Upper lobe of left lung (tissue), 6 donors: ENCODE measurements at regions not wholly inside any gene's neighbourhood (a gene's known extent, or its start where the extent isn't known, plus 50 kb on each side); places are given as distances from the start of the nearest gene placed in this dataset.

Experiments
- ATAC-seq, 2 donors: fragments of 200-7000 bp; cut with Tn5 transposase; one replicate each; pipeline ENCODE4 v1.9.1; 2022; ENCODE audit warnings: mild to moderate bottlenecking in 2 of 2, moderate library complexity in 2 of 2; ENCODE audit not compliant: low FRiP score in 2 of 2
- DNase-seq, 2 donors: peaks; one replicate each; pipeline ENCODE4 v3.0.0-alpha.2; 2019 to 2020
- H3K27ac ChIP-seq, 4 donors: fragments of 200-600 bp; sonication (generic); one replicate each; pipeline ENCODE4 v1.5.1; 2016 to 2019
- H3K27me3 ChIP-seq, 4 donors: fragments of 200-600 bp; sonication (generic); one replicate each; pipeline ENCODE4 v1.5.1; 2017 to 2019
- H3K36me3 ChIP-seq, 4 donors: fragments of 200-600 bp; sonication (generic); one replicate each; pipeline ENCODE4 v1.5.1; 2016 to 2019
- H3K4me1 ChIP-seq, 4 donors: fragments of 200-600 bp; sonication (generic); one replicate each; pipeline ENCODE4 v1.5.1; 2018 to 2019
- H3K4me3 ChIP-seq, 4 donors: fragments of 200-600 bp; sonication (generic); one replicate each; pipeline ENCODE4 v1.5.1; 2017 to 2019; ENCODE audit warnings: mild to moderate bottlenecking in 2 of 4, moderate library complexity in 1 of 4
- H3K9me3 ChIP-seq, 4 donors: fragments of 200-600 bp; sonication (generic); one replicate each; pipeline ENCODE4 v1.5.1; 2018 to 2019
- CTCF ChIP-seq, 6 experiments: fragments of 450-650 bp in 4 of 6; fragments of 200-600 bp in 2 of 6; sonication (generic) in 2 of 6; IDR thresholded peaks; one replicate each; pipeline ENCODE4 v1.5.1; 2016 to 2019; ENCODE audit warnings: antibody characterized with exemption in 6 of 6
- EP300 ChIP-seq, 4 donors: sonication (generic); formaldehyde crosslinking; IDR thresholded peaks; one replicate each; pipeline ENCODE4 v1.5.1; 2017; ENCODE audit warnings: antibody characterized with exemption in 4 of 4, control low read depth in 2 of 4
- POLR2A ChIP-seq, 4 donors: fragments of 450-650 bp; IDR thresholded peaks; one replicate each; pipeline ENCODE4 v1.5.1; 2016 to 2017; ENCODE audit warnings: antibody characterized with exemption in 4 of 4, mild to moderate bottlenecking in 2 of 4
- POLR2AphosphoS5 ChIP-seq, 2 donors: sonication (generic); formaldehyde crosslinking; IDR thresholded peaks; one replicate each; pipeline ENCODE4 v1.5.1; 2017; ENCODE audit warnings: antibody characterized with exemption in 2 of 2
- WGBS, 2 donors: methylation state at CpG; one replicate each; pipeline ENCODE4 v1.1.5; 2017 to 2018; 5-methylcytosine and 5-hydroxymethylcytosine counted together
- donor health status: DM: no; HTN: no; CAD: no; lungs with moderate emphysema.
- donor health status: DM: no; HTN: yes; CAD: no; lungs with severe emphysema.

GRCh38 chr14:54052696-54053385 lies 96.2 kb upstream of the BMP4 start:
- no peak overlapping the region for H3K4me3 ChIP-seq
- TF ChIP-seq EP300 (IDR thresholded peaks at IDR 0.05) (no peak), CTCF (IDR thresholded peaks at IDR 0.05) (no peak), POLR2A (IDR thresholded peaks at IDR 0.05) (no peak), POLR2AphosphoS5 (IDR thresholded peaks at IDR 0.05) (no peak)
- DNase-seq, result no peak
- no peaks in the 10 kb centered on the region for H3K36me3 ChIP-seq
- 64 to 71% methylated on average over 2 of the region's 2 CpGs for WGBS, 2 donors
- peaks cover 0 to 10% (median 3%) of the 10 kb centered on the region in 4 donors for H3K4me1 ChIP-seq
- H3K27ac ChIP-seq, result no peak overlapping the region
- no peak for ATAC-seq
- H3K27me3 ChIP-seq, result no peaks in the 10 kb centered on the region
- H3K9me3 ChIP-seq, result no peaks in the 10 kb centered on the region

GRCh38 chr14:54053386-54053745 lies 96.7 kb upstream of the BMP4 start:
- Histone ChIP-seq H3K9me3 (no peaks in the 10 kb centered on the region), H3K4me3 (no peak overlapping the region), H3K27me3 (no peaks in the 10 kb centered on the region), H3K27ac (no peak overlapping the region), H3K36me3 (no peaks in the 10 kb centered on the region), H3K4me1 (peaks cover 0 to 10% (median under 1%) of the 10 kb centered on the region in 4 donors)
- ATAC-seq, result no peak
- no peak for TF ChIP-seq POLR2AphosphoS5 (IDR thresholded peaks at IDR 0.05)
- TF ChIP-seq POLR2A (IDR thresholded peaks at IDR 0.05), result no peak
- no peak for TF ChIP-seq CTCF (IDR thresholded peaks at IDR 0.05)
- TF ChIP-seq EP300 (IDR thresholded peaks at IDR 0.05), result no peak
- WGBS, 2 donors, result 58 to 63% methylated on average over 2 of the region's 2 CpGs
- no peak for DNase-seq

GRCh38 chr14:54058505-54058904 lies 101.9 kb upstream of the BMP4 start:
- WGBS, 2 donors, result 96 to 100% methylated on average over 2 of the region's 2 CpGs
- DNase-seq, result no peak
- TF ChIP-seq EP300 (IDR thresholded peaks at IDR 0.05) (no peak), POLR2A (IDR thresholded peaks at IDR 0.05) (no peak), CTCF (IDR thresholded peaks at IDR 0.05) (no peak), POLR2AphosphoS5 (IDR thresholded peaks at IDR 0.05) (no peak)

GRCh38 chr14:54083549-54084239 lies 127.1 kb upstream of the BMP4 start:
- Histone ChIP-seq H3K4me1 (peaks cover 0 to 3% (median 0%) of the 10 kb centered on the region in 4 donors), H3K27ac (no peak overlapping the region), H3K9me3 (no peaks in the 10 kb centered on the region), H3K27me3 (no peaks in the 10 kb centered on the region), H3K4me3 (no peak overlapping the region), H3K36me3 (no peaks in the 10 kb centered on the region)
- ATAC-seq, result no peak
- TF ChIP-seq POLR2AphosphoS5 (IDR thresholded peaks at IDR 0.05) (no peak), POLR2A (IDR thresholded peaks at IDR 0.05) (no peak), CTCF (IDR thresholded peaks at IDR 0.05) (no peak)
- no peak for DNase-seq
- WGBS, 2 donors, result 93 to 94% methylated on average over 3 of the region's 3 CpGs

More at GRCh38 chr14:54058505-54058904, 101.9 kb upstream of the BMP4 start:
- no peaks in the 10 kb centered on the region for H3K36me3 ChIP-seq
- H3K27ac ChIP-seq, result no peak overlapping the region
- H3K4me3 ChIP-seq, result no peak overlapping the region
- H3K9me3 ChIP-seq, result no peaks in the 10 kb centered on the region
- ATAC-seq, result no peak
- H3K4me1 ChIP-seq, result no peaks in the 10 kb centered on the region
- no peaks in the 10 kb centered on the region for H3K27me3 ChIP-seq
